ENCODE measurements at regions not wholly inside any gene's neighbourhood (a gene's known extent, or its start where the extent isn't known, plus 50 kb on each side); places are given as distances from the start of the nearest gene placed in this dataset.

DNA sequence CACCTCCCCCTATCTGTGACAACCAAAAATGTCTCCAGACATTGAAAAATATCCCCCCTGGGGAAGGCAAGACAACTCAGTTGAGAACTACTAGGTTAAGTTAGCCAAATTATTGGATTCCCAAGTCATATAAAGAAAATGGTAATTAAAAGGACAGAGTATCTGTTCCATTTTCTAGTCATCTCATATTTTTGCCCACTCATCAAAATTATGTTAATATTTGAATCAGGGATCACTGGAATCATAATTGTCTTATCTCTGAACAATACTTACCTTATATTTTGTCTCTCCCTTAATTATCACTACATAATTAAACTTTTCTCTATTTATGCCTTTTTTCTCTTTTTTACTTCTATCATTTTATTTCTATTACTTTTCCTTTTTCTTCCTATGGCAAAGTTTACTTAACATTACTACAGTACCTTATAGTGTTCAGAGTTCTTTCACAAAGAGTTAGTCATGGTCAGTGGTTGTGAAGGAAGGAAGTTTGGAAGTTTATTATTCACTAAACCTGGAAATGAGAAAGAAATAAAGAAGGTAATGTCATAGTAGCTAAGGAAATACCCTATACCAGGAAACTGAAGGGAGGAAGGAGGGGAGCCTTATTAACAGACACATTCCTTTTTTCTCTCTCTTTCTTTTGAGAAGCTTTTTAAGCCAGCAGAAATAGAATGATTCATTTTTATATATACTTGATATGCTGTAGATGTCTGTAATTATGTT lies 332.9 kb downstream of the COL12A1 start:
- Histone ChIP-seq H3K4me3 (ENCODE audit: low read depth in 1 of 2, low read length in 2 of 2) (no peak overlapping the region), H3K27me3 (ENCODE audit: control insufficient read depth in 1 of 2, insufficient read depth in 2 of 2, low read length in 2 of 2) (no peaks in the 10 kb centered on the region), H3K4me1 (ENCODE audit: control insufficient read depth in 2 of 2, insufficient read depth in 2 of 2, low read length in 1 of 2) (no peaks in the 10 kb centered on the region), H3K9me3 (ENCODE audit: control insufficient read depth in 2 of 2, insufficient read depth in 1 of 2, low read depth in 1 of 2, low read length in 1 of 2) (no peaks in the 10 kb centered on the region), H3K27ac (ENCODE audit: low read depth in 2 of 2, low read length in 1 of 2) (no peak overlapping the region), H3K36me3 (ENCODE audit: control insufficient read depth in 2 of 2, insufficient read depth in 2 of 2, low read length in 1 of 2) (no peaks in the 10 kb centered on the region)

DNA sequence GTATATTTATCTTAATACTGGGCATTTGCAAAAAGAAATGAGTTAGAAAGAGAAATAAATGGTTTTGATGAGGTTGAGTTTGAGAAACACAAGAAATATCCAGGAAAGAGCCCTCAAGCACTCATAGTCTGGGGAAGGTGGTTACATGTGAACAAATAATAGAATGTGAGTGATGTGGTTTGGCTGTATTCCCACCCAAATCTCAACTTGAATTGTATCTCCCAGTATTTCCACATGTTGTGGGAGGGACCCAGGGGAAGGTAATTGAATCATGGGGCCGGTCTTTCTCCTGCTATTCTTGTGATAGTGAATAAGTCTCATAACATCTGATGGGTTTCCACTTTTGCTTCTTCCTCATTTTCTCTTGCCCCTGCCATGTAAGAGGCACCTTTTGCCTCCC lies 334.1 kb downstream of the COL12A1 start:
- WGBS, 2 donors, result 55 to 75% methylated on average over 1 of the region's 1 CpG
- H3K4me3 ChIP-seq (ENCODE audit: low read depth in 1 of 2, low read length in 2 of 2), result no peak overlapping the region
- H3K27me3 ChIP-seq (ENCODE audit: control insufficient read depth in 1 of 2, insufficient read depth in 2 of 2, low read length in 2 of 2), result no peaks in the 10 kb centered on the region
- no peaks in the 10 kb centered on the region for H3K4me1 ChIP-seq (ENCODE audit: control insufficient read depth in 2 of 2, insufficient read depth in 2 of 2, low read length in 1 of 2)
- H3K27ac ChIP-seq (ENCODE audit: low read depth in 2 of 2, low read length in 1 of 2), result no peak overlapping the region
- no peaks in the 10 kb centered on the region for H3K36me3 ChIP-seq (ENCODE audit: control insufficient read depth in 2 of 2, insufficient read depth in 2 of 2, low read length in 1 of 2)
- no peaks in the 10 kb centered on the region for H3K9me3 ChIP-seq (ENCODE audit: control insufficient read depth in 2 of 2, insufficient read depth in 1 of 2, low read depth in 1 of 2, low read length in 1 of 2)

DNA sequence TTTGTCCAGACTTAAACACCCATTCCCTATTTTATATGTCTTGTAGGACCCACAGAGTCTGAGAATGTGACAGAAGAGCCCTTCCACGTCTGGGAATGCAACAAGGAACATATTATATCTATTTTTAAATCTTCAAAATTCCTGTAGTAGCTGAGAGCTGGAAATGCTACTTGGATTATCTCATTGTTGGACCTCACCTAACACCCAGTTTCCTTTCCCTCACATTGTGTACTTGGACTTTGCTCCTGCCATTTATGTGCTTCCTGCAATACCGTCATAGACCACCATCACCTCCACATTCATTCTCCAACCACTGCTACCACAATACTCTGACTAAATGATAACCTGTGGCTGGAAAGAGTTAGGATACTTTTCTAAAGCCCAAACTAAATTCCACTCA lies 335.4 kb downstream of the COL12A1 start:
- no peaks in the 10 kb centered on the region for H3K4me1 ChIP-seq (ENCODE audit: control insufficient read depth in 2 of 2, insufficient read depth in 2 of 2, low read length in 1 of 2)
- H3K9me3 ChIP-seq (ENCODE audit: control insufficient read depth in 2 of 2, insufficient read depth in 1 of 2, low read depth in 1 of 2, low read length in 1 of 2), result no peaks in the 10 kb centered on the region
- 37 to 55% methylated on average over 2 of the region's 2 CpGs for WGBS, 2 donors
- H3K27ac ChIP-seq (ENCODE audit: low read depth in 2 of 2, low read length in 1 of 2), result no peak overlapping the region
- no peaks in the 10 kb centered on the region for H3K27me3 ChIP-seq (ENCODE audit: control insufficient read depth in 1 of 2, insufficient read depth in 2 of 2, low read length in 2 of 2)
- H3K4me3 ChIP-seq (ENCODE audit: low read depth in 1 of 2, low read length in 2 of 2), result no peak overlapping the region
- no peaks in the 10 kb centered on the region for H3K36me3 ChIP-seq (ENCODE audit: control insufficient read depth in 2 of 2, insufficient read depth in 2 of 2, low read length in 1 of 2)

DNA sequence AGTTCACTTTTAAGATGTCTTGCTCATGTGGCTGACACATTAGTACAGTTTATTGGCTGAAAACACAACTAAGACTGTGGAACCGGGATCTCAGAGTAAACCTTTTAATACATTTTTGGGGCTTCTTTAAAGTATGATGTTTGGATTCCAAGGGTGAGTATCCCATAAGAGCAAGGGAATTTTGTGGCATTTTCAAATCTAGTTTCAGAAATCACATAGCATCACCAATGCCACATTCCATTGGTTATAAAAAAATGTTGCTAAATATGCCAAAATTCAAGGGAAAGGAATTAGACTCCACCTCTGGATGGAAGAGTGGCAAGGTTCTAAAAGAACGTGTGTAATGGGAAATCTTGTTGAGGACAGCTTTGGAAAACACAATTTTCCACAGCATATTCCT lies 338.6 kb downstream of the COL12A1 start:
- no peaks in the 10 kb centered on the region for H3K4me1 ChIP-seq (ENCODE audit: control insufficient read depth in 2 of 2, insufficient read depth in 2 of 2, low read length in 1 of 2)
- WGBS, 2 donors, result 75 to 77% methylated on average over 2 of the region's 2 CpGs
- no peaks in the 10 kb centered on the region for H3K27me3 ChIP-seq (ENCODE audit: control insufficient read depth in 1 of 2, insufficient read depth in 2 of 2, low read length in 2 of 2)
- H3K36me3 ChIP-seq (ENCODE audit: control insufficient read depth in 2 of 2, insufficient read depth in 2 of 2, low read length in 1 of 2), result no peaks in the 10 kb centered on the region
- no peak overlapping the region for H3K27ac ChIP-seq (ENCODE audit: low read depth in 2 of 2, low read length in 1 of 2)
- no peak overlapping the region for H3K4me3 ChIP-seq (ENCODE audit: low read depth in 1 of 2, low read length in 2 of 2)
- no peaks in the 10 kb centered on the region for H3K9me3 ChIP-seq (ENCODE audit: control insufficient read depth in 2 of 2, insufficient read depth in 1 of 2, low read depth in 1 of 2, low read length in 1 of 2)

DNA sequence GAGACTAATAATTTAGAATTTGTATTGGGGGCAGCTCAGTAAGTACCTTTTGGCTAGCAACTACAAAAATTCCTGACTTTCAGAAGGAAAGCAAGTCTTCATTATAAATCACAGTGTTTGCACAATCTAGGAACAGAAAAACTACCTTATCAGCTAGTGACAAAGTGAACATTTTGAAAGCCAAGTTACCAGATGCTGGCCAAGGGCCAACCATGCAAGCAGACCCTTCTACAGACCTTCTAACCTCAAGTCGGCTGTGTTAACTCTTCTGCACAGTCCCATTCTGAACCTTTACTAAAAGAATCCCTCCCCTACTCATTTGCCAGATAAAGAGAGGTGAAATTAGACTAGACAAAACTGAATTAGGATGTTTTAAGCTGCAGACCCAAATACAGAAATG lies 341.9 kb downstream of the COL12A1 start:
- H3K27me3 ChIP-seq (ENCODE audit: control insufficient read depth in 1 of 2, insufficient read depth in 2 of 2, low read length in 2 of 2), result no peaks in the 10 kb centered on the region
- H3K9me3 ChIP-seq (ENCODE audit: control insufficient read depth in 2 of 2, insufficient read depth in 1 of 2, low read depth in 1 of 2, low read length in 1 of 2), result no peaks in the 10 kb centered on the region
- H3K36me3 ChIP-seq (ENCODE audit: control insufficient read depth in 2 of 2, insufficient read depth in 2 of 2, low read length in 1 of 2), result no peaks in the 10 kb centered on the region
- H3K4me1 ChIP-seq (ENCODE audit: control insufficient read depth in 2 of 2, insufficient read depth in 2 of 2, low read length in 1 of 2), result no peaks in the 10 kb centered on the region
- H3K4me3 ChIP-seq (ENCODE audit: low read depth in 1 of 2, low read length in 2 of 2), result no peak overlapping the region
- no peak overlapping the region for H3K27ac ChIP-seq (ENCODE audit: low read depth in 2 of 2, low read length in 1 of 2)
- 65 to 82% methylated on average over 1 of the region's 1 CpG for WGBS, 2 donors

DNA sequence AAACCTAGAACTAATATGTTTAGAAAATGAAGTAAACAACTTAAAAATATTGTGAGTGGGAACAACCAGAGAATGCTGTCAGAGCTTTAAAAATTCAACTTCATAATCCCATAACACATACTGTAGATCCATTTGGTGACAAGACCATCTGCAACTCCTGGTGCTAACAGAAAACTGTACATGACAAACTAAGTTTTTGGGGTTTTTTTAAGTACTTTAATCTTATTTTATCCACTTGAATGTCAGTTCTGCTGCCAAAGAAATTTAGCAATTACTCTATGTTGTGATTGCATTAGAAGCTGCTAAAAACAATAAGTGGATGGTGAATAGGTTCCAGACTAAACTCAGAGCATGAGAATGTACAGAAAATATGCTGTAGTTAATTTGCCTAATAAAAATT lies 345.4 kb downstream of the COL12A1 start:
- no peak overlapping the region for H3K27ac ChIP-seq (ENCODE audit: low read depth in 2 of 2, low read length in 1 of 2)
- H3K9me3 ChIP-seq (ENCODE audit: control insufficient read depth in 2 of 2, insufficient read depth in 1 of 2, low read depth in 1 of 2, low read length in 1 of 2), result no peaks in the 10 kb centered on the region
- no peaks in the 10 kb centered on the region for H3K27me3 ChIP-seq (ENCODE audit: control insufficient read depth in 1 of 2, insufficient read depth in 2 of 2, low read length in 2 of 2)
- no peaks in the 10 kb centered on the region for H3K36me3 ChIP-seq (ENCODE audit: control insufficient read depth in 2 of 2, insufficient read depth in 2 of 2, low read length in 1 of 2)
- H3K4me1 ChIP-seq (ENCODE audit: control insufficient read depth in 2 of 2, insufficient read depth in 2 of 2, low read length in 1 of 2), result no peaks in the 10 kb centered on the region
- H3K4me3 ChIP-seq (ENCODE audit: low read depth in 1 of 2, low read length in 2 of 2), result no peak overlapping the region

DNA sequence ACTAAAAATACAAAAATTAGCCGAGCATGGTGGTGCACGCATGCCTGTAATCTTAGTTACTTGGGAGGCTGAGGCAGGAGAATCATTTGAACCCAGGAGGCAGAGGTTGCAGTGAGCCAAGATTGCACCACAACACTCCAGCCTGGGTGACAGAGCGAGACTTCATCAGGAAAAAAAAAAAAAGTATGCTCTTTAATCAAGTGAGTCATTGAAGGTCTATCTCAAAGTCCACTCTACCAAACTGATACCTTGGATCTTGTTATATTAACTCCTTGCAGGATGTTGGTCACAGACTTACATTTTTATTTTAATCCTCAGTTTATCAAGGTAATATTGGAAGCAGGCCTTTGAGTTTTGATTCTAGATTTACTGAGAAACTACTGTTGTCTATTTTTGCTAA lies 348.7 kb downstream of the COL12A1 start:
- 80 to 86% methylated on average over 3 of the region's 3 CpGs for WGBS, 2 donors

DNA sequence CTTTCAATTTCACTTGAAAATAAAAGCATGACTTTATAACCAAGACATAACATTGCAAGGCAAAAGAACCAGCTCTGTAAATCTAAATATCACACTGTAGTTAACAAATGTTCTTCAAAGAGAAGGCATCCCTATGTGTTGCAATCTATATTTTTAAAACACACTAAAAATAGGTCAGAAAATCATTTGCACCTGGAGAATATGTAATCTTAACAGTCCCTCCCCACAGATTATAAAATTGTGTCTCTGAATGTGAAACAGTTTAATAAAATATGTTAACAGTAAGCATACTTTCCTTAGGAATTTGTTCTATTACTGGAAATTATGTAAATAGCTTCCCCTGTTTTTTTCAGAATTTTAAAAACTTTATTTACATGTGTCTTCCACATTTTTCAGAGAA lies 351.9 kb downstream of the COL12A1 start:
- Histone ChIP-seq H3K4me3 (ENCODE audit: low read depth in 1 of 2, low read length in 2 of 2) (no peak overlapping the region), H3K36me3 (ENCODE audit: control insufficient read depth in 2 of 2, insufficient read depth in 2 of 2, low read length in 1 of 2) (no peaks in the 10 kb centered on the region), H3K9me3 (ENCODE audit: control insufficient read depth in 2 of 2, insufficient read depth in 1 of 2, low read depth in 1 of 2, low read length in 1 of 2) (no peaks in the 10 kb centered on the region), H3K27me3 (ENCODE audit: control insufficient read depth in 1 of 2, insufficient read depth in 2 of 2, low read length in 2 of 2) (no peaks in the 10 kb centered on the region), H3K4me1 (ENCODE audit: control insufficient read depth in 2 of 2, insufficient read depth in 2 of 2, low read length in 1 of 2) (no peaks in the 10 kb centered on the region), H3K27ac (ENCODE audit: low read depth in 2 of 2, low read length in 1 of 2) (no peak overlapping the region)

More for the DNA sequence above, 348.7 kb downstream of the COL12A1 start:
- no peak overlapping the region for H3K4me3 ChIP-seq (ENCODE audit: low read depth in 1 of 2, low read length in 2 of 2)
- no peaks in the 10 kb centered on the region for H3K4me1 ChIP-seq (ENCODE audit: control insufficient read depth in 2 of 2, insufficient read depth in 2 of 2, low read length in 1 of 2)
- H3K27me3 ChIP-seq (ENCODE audit: control insufficient read depth in 1 of 2, insufficient read depth in 2 of 2, low read length in 2 of 2), result no peaks in the 10 kb centered on the region
- no peaks in the 10 kb centered on the region for H3K9me3 ChIP-seq (ENCODE audit: control insufficient read depth in 2 of 2, insufficient read depth in 1 of 2, low read depth in 1 of 2, low read length in 1 of 2)
- H3K27ac ChIP-seq (ENCODE audit: low read depth in 2 of 2, low read length in 1 of 2), result no peak overlapping the region
- no peaks in the 10 kb centered on the region for H3K36me3 ChIP-seq (ENCODE audit: control insufficient read depth in 2 of 2, insufficient read depth in 2 of 2, low read length in 1 of 2)

DNA sequence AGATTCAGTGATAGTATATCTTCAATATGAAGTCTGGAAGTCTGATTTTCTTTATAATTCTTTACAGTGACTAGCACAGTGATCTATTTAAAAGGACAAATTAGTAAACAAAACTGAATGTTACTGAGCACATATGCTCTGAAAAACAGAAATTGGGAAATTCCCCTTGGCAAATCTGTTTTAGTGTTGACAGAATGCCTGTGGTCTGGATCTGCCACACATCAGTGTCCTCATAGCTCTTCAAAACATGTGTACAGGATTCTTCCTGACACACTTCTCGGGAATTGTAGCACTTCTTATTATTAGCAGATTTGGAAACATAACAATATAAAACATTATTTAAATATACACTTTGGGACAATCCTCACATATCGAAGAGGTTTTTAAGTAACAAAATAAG lies 354.3 kb downstream of the COL12A1 start:
- WGBS, 2 donors, result 62 to 78% methylated on average over 2 of the region's 2 CpGs
- Histone ChIP-seq H3K27me3 (ENCODE audit: control insufficient read depth in 1 of 2, insufficient read depth in 2 of 2, low read length in 2 of 2) (no peaks in the 10 kb centered on the region), H3K36me3 (ENCODE audit: control insufficient read depth in 2 of 2, insufficient read depth in 2 of 2, low read length in 1 of 2) (no peaks in the 10 kb centered on the region), H3K4me1 (ENCODE audit: control insufficient read depth in 2 of 2, insufficient read depth in 2 of 2, low read length in 1 of 2) (no peaks in the 10 kb centered on the region), H3K9me3 (ENCODE audit: control insufficient read depth in 2 of 2, insufficient read depth in 1 of 2, low read depth in 1 of 2, low read length in 1 of 2) (peaks cover 0 to 2% of the 10 kb centered on the region in 2 donors), H3K27ac (ENCODE audit: low read depth in 2 of 2, low read length in 1 of 2) (no peak overlapping the region), H3K4me3 (ENCODE audit: low read depth in 1 of 2, low read length in 2 of 2) (no peak overlapping the region)

DNA sequence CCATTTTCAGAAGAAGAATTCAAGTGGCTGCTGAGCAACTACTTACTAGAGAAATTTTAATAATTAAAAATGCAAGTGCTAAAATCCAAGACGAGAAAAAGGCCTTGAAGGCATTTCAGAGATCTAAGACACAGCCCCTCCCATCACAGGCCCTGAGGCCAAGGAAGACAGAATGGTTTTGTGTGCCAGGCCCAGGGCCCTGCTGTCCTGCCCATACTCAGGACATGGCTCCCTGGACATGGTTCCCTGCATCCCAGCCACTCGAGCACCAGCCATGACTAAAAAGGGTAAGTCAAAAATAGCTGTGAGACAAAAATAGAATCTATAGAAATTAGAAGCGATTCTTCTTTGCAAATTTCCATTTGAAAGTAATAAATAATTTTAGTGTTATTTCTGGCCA lies 364.9 kb downstream of the COL12A1 start:
- Histone ChIP-seq H3K27ac (ENCODE audit: low read depth in 2 of 2, low read length in 1 of 2) (no peak overlapping the region), H3K9me3 (ENCODE audit: control insufficient read depth in 2 of 2, insufficient read depth in 1 of 2, low read depth in 1 of 2, low read length in 1 of 2) (no peaks in the 10 kb centered on the region), H3K4me3 (ENCODE audit: low read depth in 1 of 2, low read length in 2 of 2) (no peak overlapping the region), H3K4me1 (ENCODE audit: control insufficient read depth in 2 of 2, insufficient read depth in 2 of 2, low read length in 1 of 2) (no peaks in the 10 kb centered on the region), H3K27me3 (ENCODE audit: control insufficient read depth in 1 of 2, insufficient read depth in 2 of 2, low read length in 2 of 2) (no peaks in the 10 kb centered on the region), H3K36me3 (ENCODE audit: control insufficient read depth in 2 of 2, insufficient read depth in 2 of 2, low read length in 1 of 2) (no peaks in the 10 kb centered on the region)
- 78 to 89% methylated on average over 3 of the region's 3 CpGs for WGBS, 2 donors
